HG02759 (cell line): ENCODE measurements at regions not wholly inside any gene's neighbourhood (a gene's known extent, or its start where the extent isn't known, plus 50 kb on each side); places are given as distances from the start of the nearest gene placed in this dataset.
"Not testable (repeated sequence)": the region's sequence is repeated elsewhere in the genome, so short reads cannot be mapped to it uniquely, and the experiment has no call there.

Source experiments
- ATAC-seq: cut with Tn5 transposase; IDR thresholded peaks from one replicate; pipeline ENCODE4 v1.9.1; 2021; ENCODE audit warnings: mild to moderate bottlenecking, moderate library complexity; ENCODE audit not compliant: unreplicated experiment

DNA sequence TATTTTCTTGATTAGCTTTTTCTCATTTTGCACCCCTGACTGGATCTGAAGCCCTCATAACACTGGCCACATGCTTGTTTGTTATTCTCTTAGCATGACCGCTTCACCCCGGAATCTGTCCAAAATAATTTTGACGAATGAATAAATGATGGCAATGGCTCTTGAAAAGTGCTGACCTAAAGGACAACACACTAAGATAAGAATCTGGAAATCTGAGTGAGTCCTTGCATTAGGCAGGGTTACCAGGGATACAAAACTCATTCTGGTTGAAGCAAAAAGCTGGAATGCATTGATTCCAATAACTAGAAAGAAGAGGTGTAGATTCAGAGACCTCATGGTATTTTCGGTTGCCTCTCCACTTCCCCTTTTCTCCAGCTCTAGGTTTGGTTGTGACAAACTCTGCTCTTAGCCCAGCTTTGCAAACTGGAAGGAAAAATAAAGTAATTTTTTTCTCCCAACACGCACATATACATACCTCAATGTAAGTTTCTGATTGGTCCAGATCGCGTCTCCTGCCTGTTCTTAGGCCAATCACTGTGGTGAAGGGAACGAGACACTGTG is 157.4 kb downstream of the SKIDA1 start:
- peak; percentile 52 for ATAC-seq

DNA sequence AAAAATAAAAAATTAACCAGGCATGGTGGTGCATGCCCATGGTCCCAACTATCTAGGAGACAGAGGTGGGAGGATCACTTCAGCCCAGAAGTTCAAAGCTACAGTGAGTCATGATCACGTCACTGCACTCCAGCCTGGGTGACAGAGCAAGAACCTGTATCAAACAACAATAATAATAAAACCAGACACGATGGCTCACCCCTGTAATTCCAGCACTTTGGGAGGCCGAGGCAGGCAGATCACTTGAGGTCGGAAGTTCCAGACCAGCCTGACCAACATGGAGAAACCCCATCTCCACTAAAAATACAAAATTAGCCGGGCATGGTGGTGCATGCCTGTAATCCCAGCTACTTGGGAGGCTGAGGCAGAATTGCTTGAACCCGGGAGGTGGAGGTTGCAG is 159.4 kb downstream of the SKIDA1 start:
- ATAC-seq, result not testable (repeated sequence)

DNA sequence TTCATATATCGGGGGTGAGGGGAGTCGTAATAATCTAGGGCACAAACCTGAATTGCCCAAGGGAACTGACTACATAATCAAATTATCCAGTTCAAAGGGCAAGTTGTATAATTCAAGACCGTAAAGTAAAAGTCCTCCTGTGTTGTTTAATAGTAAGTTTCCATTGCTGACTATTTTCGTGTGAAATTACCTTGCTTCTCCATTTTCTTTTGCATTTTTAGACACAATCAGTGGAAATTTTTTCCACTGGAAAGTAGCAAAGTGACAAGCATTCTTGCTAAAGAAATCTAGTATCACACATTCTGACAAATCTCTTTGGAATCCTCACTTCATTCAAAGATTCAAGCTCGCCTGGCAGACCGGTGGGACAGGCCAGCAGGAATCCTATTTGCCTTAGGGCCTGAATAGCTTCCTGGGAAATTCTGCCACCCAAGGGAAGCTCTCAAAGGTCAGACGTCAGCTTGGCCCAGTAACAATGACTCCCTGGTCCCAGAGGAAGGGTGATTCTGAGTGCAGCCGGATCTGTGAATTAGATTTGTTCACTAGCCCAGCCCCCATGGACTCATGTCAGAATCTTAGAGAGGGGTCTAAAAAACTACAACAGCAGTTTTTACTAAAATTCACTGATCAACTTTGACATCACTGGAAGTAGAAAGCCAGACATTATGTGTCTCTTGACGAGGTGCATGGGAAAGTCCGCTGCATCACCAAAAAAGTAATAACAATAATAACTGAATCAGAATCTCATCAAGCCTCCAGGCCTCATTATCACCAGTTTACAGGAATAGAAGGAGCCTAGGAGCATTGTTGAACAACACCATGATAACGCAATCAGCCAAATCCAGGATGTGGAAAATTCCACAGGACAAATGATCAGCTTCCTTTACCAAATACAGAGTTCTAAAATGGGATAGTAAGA is 161.0 kb downstream of the SKIDA1 start:
- ATAC-seq, result no peak

DNA sequence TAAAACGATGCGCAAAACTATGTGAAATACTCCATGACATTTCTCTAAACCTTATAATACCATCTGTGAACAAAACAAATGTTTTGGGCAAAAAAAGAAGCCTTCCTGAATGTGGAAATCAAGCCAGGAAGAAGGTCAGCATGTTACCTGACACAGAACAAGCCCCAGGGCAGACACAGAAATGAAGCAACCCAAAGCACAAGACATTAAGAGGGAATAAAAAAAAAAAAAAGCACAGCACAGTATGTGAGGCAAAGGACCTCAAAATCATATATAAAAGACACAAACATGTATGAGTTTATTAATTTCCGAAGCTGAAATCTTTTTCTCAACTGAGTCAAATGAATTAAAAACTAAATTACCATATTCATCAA is 161.8 kb downstream of the SKIDA1 start:
- ATAC-seq, result no peak

DNA sequence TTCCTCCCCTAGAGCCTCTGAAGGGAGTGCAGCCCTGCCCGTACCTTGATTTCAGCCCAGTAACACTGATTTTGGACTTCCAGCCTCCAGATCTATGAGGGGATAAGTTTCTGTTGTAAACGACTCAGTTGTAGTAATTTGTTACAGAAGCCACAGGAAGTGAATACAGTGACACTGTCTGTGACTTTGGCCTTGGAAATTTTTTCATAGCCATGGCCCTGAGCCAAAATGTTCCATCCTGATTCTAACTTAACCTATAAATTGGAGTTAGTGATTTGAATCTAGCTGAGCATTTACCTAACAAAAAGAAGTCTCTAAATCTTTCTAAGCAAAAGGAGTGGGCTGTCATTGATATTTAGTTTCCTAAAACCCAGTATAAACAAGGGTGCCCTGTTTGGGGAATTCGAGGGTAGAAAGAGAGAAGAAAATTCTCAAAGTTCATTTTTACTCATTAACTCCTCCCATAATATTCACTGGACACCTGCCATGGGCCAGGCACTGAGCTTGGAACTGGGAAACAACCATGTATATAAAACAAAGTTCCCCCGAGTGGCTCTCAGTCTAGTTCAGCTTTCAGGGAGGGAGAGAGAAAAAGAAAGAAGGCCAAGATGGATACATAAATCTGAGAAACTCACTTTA is 162.3 kb downstream of the SKIDA1 start:
- no peak for ATAC-seq

DNA sequence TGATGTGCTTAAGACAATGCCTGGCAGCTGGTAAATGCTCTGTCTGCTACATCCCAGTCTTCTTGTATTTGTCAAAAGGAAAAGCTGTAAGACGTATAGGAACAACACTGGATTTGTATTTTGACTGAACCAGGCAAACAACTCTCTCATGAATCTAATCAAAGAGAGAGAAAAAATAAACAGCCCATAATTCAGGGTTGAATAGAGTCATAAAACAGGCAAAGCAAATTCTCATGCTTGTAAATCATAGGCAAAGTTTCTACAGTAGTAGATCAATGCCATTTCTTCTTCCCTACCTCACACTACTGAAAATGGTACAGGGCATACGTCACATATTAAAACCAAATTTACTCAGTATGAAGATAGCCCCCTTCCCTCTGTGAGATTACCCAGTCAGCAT is 166.3 kb downstream of the SKIDA1 start:
- ATAC-seq, result no peak

DNA sequence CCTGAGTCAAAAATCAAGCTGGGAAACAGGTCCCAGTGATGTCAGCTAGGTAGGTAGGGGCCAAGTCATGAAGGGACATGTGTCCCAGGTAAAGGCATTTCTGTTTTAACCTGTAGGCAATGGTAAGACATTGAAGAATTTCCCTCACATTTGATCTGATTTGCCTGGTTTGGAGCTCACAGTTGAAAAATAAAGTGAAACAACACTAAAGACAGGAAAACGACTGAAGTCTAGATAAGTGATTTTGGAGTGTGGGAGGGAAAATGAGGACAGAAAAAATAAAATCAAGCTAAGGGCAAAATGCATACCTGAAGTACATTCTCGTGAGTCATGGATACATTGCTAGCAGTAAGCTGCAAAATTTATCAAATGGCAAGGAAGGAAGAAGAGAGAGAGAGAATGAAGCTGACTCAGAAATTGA is 169.9 kb downstream of the SKIDA1 start:
- ATAC-seq, result no peak

DNA sequence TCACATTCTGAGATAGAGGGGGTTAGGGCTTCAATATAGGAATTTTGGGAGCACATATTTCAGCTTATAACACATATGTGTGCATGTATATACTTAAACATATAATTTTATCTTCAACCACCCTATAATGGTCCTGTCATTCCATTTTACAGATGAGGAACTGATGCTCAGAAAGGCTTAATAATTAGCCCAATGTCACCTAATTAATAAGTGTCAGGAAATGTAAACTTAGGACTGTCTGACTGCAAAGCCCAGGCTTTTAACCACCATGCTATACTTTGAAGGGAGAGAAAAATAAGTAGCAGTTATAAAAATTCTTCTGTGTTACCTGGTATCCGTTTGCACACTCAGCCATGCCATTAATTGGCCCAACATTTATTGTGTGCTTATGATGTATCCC is 172.6 kb downstream of the SKIDA1 start:
- peak; percentile 68 for ATAC-seq

DNA sequence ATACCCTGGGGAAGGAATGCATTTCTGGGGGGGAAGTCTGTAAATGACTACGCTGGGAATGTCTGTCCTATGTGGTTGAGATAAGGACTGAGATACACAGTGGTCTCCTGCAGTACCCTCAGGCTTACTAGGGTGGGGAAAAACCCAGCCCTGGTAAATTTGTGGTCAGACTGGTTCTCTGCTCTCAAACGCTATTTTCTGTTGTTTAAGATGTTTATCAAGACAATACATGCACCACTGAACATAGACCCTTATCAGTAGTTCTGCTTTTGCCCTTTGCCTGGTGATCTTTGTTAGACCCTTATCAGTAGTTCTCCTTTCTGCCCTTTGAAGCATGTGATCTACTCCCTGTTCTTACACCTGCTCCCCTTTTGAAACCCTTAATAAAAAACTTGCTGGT is 173.9 kb downstream of the SKIDA1 start:
- ATAC-seq, result not testable (repeated sequence)

DNA sequence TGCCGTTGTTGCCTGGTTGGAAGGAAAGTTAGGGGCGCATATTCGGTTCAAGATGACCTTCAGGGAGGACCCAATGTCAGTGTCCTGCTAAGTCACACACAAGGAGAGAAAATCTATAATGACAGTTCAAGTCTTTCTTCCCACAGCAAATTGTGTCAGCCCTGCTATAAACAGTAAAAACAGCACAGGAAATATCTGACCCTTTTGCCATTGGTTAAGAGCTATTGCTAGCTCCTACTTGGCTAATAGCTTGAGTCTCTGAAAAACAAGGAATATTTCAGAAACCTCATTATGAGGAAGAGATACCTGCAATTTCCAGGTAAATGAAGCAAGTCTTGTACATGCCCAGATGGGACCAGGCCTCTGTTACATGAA is 175.6 kb downstream of the SKIDA1 start:
- ATAC-seq, result no peak

DNA sequence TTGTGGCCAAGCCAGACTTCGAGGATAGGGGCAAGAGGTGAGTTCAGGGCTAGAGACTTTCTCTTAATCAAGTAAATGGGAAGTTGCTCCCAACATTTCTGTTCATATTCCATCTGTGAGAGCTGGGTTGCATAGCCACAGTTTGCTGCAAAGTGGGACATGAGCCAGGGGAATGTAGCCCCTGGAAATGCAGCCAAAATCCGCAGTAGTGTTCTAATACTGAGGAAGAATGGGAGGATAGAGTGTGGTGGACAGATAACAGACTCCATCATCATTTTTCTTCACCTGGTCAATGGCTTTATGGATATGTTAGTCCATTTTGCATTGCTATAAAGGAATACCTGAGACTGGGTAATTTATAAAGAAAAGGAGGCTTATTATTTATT is 177.7 kb downstream of the SKIDA1 start:
- no peak for ATAC-seq

DNA sequence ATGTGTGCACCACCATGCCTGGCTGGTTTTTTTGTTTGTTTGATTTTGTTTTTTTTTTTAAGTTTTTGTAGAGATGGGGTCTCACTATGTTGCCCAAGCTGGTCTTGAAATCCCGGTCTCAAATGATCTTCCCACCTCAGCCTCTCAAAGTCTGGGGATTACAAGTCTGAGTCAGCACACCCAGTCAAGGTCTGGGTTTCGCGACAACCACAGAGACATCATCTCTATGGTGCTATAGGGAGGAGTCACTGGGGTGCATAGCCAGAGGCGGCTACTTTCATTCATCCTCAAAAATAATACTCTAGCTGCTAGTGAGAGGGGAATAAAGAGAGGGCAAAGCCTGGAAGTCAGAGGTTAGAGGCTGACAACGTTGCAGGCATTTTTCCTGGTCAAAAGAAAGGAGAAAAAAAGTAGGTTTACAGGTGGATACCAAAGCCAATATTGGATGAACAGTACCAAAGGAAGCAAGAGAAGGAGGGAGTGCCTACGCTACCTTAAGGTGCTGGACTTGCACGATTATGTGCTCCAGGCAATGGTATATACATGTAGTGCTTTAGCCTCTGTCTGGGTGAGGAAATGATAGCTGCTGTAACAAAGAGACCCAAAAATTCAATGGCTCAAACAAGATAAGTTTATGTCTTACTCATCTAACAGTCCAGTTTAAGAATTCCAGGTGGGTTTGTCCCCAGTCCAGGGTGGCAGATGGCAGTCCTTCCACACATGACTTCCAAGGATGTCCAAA is 178.3 kb downstream of the SKIDA1 start:
- ATAC-seq, result no peak

DNA sequence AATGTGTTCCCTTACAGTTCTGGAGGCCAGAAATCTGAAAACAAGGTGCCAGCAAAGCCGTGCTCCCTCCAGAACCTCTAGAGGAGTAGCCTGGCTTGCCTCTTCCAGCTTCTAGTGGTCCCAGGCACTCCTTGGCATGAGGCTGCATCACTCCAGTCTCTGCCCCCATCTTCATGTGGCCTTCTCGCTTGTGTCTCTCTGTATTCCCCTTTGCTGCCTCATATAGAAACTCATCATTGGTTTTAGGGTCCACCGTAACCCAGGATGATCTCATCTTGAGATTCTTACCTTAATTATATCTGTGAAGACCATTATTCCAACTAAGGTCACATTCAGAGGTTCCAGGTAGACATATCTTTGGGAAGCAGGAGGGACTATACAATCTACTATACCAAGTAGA is 182.4 kb downstream of the SKIDA1 start:
- no peak for ATAC-seq

DNA sequence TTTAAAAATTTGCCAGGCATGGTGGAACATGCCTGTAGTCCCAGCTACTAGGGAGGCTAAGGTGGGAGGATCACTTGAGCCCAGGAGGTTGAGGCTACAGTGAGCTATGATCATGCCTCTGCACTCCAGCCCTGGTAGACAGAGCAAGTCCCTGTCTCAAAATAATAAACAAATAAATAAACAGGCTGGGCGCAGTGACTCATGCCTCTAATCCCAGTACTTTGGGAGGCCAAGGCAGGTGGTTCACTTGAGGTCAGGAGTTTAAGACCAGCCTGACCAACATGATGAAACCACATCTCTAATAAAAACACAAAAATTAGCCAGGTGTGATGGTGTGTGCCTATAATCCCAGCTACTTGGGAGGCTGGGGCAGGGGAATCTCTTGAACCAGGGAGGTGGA is 183.0 kb downstream of the SKIDA1 start:
- not testable (repeated sequence) for ATAC-seq

DNA sequence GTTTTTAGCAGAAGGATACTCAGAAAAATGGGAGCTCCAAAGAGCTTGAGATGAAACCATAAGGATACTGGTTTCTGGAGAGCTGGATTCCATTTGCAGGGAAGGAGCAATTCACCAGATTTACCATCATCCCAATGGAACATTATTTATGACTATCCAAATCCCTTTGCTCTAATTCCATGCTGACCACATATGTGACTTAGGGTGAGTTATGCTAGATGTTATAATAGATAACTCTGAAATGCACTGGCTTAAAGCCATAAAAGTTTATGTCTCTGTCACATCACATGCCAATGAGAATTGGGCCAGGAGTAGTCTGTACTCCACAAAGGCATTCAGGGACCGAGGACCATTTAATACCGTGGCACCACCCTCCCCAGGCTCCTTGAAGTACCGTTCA is 185.2 kb downstream of the SKIDA1 start:
- ATAC-seq, result no peak

DNA sequence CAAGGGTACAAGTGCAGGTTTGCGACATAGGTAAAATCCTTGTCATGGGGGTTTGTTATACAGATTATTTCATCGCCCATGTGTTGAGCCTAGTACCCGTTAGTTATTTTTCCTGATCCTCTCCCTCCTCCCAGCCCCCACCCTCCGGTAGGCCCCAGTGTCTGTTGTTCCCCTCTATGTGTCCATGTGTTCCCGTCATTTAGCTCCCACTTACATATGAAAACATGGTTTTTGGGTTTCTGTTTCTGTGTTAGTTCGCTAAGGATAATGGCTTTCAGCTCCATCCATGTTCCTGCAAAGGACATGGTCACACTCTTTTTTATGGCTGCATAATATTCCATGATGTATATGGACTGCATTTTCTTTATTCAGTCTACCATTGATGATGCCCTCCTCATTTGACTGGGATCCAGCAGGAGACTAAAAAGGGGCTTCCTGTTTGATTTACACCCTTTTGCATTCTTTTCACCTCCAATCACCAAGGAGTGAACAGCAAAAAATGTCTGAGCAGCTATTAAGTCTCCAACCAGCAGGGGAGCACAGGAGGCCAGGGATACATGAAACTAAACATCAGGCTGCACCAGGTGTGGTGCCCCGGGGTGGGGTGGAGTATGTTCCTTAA is 188.2 kb downstream of the SKIDA1 start:
- ATAC-seq, result no peak

DNA sequence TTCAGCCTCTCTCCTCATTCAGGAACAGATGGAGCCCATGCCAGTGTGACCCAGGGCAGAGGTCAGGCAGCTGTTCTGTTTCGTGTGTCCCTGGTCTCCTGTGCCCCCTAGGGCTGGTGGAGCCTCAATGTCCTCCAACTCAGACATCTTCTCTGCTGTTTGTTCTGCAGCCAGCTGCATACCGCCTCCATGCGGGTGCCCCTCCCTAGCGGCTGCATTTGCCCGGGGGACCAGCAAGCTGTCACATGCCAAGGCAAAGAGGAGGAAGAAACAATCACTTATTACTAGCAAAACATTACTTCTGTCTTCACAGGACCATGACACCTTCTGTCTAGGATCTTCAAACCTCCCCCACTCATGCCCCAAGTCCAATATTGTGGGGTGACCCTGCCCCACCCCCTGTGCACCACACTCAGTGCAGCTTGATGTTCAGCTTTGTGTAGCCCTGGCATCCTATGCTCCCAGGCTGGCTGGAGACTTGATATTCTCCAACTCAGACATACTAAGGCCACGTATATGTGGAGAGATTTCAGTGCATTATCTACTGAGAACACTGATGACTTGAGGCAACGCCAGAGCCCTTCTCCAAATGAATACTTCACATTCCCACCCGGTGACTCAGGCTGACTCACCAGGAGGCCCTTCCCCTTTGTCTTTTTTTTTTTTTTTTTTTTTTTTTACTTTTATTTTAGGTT is 188.9 kb downstream of the SKIDA1 start:
- no peak for ATAC-seq

DNA sequence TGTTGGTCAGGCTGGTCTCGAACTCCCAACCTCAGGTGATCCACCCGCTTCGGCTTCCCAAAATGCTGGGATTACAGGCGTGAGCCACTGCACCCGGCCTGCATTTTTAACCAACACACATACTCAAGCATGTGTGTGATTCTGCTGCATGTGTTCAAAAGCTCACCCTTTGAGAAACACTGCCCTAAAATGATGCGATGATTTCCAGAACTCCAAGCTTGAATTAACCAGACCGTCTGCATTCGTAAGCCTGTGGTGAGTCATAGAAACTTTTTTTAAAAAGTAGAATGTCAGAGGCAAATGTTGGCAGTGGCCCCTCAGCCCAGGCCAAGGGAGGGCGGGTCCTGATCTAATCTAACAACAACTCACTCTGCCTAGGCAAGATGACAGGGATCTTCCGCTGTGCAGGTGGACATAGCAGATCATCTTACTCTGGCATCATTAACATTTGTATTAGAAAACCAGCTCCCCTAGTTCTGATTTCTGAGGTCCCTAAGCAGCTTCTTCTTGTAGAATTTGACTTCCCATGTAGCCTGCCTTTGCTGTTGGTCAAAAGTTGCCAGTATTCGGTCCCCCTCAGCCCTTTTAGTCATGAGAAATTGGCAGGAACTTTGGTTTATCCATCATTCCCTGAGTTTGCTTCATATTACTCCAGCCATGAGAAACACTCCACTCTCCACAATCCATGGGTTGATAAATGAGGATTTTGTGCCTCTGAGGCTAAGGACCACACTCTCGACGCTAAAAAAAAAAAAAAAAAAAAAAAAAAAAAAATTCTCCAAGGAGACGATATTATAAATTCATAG is 190.4 kb downstream of the SKIDA1 start:
- no peak for ATAC-seq

DNA sequence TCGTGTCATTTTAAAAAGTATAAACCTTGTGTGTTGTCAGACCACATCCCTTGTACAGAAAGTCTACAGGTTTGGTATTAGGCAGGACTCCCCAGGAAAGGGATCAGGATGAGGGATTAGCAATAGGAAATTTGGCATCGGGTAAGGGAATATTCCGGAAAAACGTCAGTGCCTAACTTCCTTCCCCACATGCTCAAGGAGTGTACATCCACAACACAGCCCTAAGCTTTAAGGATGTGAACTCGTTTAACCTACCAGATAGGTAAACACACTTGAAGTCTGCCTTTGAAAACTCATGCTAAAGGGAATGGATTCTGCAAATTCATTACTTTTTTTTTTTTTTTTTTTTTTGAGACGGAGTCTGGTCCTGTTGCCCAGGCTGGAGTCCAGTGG is 194.9 kb downstream of the SKIDA1 start:
- no peak for ATAC-seq
